GM13976 (cell line): ENCODE measurements at regions not wholly inside any gene's neighbourhood (a gene's known extent, or its start where the extent isn't known, plus 50 kb on each side); places are given as distances from the start of the nearest gene placed in this dataset.

Experiments used
- DNase-seq: peaks from one replicate; pipeline ENCODE4 v3.0.0; 2012; ENCODE audit warnings: low spot score
- in situ Hi-C: fragments of 300-500 bp; cut with MboI; formaldehyde crosslinking; loops from one replicate; pipeline ENCODE4 v1.12.0; 2022; ENCODE audit warnings: low sequenced_read_pairs, mixed read lengths, inconsistent platforms; ENCODE audit not compliant: unreplicated experiment
- TF ChIP-seq, protein P1 (sequence below): IDR thresholded peaks from 2 replicates; pipeline ENCODE4 v1.5.1; 2012; ENCODE audit warnings: borderline replicate concordance, mild to moderate bottlenecking; ENCODE audit not compliant: insufficient read depth; ENCODE audit errors: extremely low read depth, missing control alignments, control extremely low read depth

DNA sequence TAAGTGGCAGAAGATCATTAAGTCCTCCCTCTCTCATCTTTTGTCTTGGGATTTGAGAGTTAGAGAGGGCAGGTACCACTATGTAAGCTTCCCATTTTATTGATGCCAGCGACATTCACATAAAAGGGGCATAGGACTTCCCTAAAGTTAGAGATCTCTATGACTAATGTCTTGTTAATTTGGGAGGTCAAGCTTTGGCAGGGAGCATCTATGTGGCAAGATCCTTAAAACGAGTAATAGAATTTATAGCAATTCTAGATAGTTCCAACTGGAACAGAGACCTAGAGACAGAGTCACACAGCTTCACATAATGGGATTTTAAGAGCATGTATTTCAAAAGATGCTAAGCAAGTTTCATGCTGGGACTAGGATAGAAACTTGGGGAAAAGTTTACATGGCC is 308.0 kb downstream of the MAP2K6 start:
- TF ChIP-seq, protein P1, sequence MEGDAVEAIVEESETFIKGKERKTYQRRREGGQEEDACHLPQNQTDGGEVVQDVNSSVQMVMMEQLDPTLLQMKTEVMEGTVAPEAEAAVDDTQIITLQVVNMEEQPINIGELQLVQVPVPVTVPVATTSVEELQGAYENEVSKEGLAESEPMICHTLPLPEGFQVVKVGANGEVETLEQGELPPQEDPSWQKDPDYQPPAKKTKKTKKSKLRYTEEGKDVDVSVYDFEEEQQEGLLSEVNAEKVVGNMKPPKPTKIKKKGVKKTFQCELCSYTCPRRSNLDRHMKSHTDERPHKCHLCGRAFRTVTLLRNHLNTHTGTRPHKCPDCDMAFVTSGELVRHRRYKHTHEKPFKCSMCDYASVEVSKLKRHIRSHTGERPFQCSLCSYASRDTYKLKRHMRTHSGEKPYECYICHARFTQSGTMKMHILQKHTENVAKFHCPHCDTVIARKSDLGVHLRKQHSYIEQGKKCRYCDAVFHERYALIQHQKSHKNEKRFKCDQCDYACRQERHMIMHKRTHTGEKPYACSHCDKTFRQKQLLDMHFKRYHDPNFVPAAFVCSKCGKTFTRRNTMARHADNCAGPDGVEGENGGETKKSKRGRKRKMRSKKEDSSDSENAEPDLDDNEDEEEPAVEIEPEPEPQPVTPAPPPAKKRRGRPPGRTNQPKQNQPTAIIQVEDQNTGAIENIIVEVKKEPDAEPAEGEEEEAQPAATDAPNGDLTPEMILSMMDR = no peak
- no peak for DNase-seq
- in situ Hi-C loops = no loop called here

DNA sequence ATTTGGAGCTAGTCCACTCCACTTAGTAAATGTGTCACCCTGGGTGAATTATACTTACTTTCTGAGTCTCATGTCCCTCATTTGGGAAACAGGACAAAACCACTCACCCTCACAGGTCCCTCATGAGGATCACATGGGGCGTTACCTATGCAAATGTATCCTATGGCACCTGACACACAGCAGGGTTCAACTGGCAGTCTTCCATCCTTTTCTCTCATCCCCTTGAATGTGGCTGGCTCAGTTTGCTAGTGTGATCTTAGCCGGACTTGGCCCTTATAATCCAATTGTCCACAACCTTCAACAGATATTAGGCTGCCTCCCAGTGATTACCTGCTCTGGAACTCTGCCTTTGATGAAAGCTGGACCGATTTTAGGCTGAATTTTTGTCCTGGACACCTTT is 308.8 kb downstream of the MAP2K6 start:
- in situ Hi-C loops = no loop called here
- no peak for DNase-seq
- TF ChIP-seq, protein P1 = no peak

DNA sequence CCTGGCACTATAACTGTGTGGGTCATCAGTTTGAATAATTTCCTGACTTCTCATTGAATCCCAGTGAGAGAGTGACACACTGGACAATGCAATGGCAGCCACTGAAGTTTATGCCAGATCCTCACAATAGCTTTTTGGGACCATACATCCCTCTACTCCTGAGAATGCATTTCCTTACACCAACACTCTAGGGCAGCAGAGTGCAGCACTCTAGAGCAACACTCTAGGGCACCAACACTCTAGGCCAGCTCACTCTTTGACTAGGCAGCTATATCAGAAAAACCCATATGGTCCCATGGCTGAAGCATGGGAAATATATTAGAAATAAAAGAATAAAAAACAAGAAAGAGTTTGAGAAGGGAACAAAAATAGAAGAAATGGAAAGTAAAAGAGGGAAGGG is 309.2 kb downstream of the MAP2K6 start:
- TF ChIP-seq, protein P1 = no peak
- in situ Hi-C loops = no loop called here
- no peak for DNase-seq

DNA sequence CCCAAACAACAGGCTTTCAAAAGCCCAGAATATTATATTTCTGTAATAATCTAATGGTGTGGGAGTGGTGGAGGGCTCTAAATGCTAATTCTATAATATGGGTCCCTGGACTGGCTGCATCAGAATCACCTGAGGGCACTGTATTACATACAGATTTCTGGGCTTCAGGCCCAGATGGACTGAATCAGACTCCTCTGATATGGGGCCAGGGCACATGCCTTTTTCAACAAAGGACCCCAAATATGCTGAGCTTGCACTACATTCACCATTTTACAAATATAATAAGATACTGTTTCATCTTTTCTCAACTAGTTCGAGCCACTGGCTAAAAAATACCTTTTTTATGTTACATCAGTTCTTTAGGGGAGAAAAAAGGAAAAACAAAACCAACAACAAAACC is 309.7 kb downstream of the MAP2K6 start:
- TF ChIP-seq, protein P1 = no peak
- DNase-seq = no peak
- in situ Hi-C loops = no loop called here

DNA sequence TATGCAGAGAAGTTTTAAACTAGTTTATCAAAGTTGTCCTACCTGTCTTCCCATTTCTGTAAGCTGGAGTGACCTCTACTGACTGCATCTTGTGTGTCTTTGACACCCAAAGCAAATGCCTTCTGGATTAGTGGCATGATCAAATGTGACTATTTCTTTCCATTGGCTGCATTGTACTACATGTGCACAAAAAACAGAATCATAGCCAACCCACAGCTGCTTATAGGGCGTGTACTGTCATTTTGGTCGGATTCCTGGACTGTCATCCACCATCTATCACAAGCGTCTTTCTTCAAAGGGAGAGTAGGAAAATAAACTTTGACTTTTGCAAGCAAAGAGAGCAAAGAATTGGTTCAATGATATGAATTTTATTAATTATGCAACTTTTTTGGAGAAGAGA is 310.6 kb downstream of the MAP2K6 start:
- no peak for DNase-seq
- TF ChIP-seq, protein P1 = no peak
- in situ Hi-C loops = no loop called here

DNA sequence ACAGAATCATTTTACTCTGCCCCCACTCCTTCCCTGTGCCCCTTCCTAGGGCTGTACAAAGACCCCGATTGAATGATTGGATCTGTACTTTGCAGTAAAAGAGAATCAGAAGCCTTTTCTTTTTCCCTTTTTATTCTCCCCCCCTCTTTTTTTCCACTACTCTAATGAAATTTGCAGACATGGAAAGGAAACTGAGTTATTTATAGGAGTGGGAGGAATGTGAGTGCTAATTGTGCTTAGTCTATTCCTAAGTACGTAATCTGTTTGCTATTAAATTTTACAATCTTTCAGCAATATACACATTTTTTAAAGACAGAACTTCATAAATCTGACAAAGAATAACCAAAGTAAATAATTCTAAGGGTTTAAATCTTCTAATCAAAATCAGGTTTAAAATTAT is 314.3 kb downstream of the MAP2K6 start:
- DNase-seq = no peak
- TF ChIP-seq, protein P1 = no peak
- in situ Hi-C loops = no loop called here

DNA sequence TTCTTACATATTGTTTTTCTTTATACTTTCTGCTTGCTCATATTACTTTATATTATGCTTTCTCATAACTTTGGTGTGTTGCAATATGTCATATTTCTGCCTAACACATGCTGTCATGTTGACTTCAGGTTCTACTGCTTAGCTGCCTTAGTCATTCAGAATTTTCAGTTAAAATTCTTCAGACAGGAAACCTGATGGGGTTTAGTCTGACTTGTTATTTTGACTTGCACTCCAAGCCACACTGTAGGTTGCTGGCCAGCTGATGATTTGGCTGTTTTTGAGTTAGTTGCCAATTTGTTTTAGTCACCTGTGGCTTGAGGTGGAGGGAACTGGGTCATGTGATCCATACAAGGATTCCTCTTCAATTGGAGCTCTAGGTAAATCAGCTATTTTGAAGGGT is 315.4 kb downstream of the MAP2K6 start:
- DNase-seq = no peak
- in situ Hi-C loops = no loop called here
- TF ChIP-seq, protein P1 = no peak
